ENCODE measurements at regions not wholly inside any gene's neighbourhood (a gene's known extent, or its start where the extent isn't known, plus 50 kb on each side); places are given as distances from the start of the nearest gene placed in this dataset.

DNA sequence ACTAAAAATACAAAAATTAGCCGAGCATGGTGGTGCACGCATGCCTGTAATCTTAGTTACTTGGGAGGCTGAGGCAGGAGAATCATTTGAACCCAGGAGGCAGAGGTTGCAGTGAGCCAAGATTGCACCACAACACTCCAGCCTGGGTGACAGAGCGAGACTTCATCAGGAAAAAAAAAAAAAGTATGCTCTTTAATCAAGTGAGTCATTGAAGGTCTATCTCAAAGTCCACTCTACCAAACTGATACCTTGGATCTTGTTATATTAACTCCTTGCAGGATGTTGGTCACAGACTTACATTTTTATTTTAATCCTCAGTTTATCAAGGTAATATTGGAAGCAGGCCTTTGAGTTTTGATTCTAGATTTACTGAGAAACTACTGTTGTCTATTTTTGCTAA is 348.7 kb downstream of the COL12A1 start:
- TF ChIP-seq, protein P1, sequence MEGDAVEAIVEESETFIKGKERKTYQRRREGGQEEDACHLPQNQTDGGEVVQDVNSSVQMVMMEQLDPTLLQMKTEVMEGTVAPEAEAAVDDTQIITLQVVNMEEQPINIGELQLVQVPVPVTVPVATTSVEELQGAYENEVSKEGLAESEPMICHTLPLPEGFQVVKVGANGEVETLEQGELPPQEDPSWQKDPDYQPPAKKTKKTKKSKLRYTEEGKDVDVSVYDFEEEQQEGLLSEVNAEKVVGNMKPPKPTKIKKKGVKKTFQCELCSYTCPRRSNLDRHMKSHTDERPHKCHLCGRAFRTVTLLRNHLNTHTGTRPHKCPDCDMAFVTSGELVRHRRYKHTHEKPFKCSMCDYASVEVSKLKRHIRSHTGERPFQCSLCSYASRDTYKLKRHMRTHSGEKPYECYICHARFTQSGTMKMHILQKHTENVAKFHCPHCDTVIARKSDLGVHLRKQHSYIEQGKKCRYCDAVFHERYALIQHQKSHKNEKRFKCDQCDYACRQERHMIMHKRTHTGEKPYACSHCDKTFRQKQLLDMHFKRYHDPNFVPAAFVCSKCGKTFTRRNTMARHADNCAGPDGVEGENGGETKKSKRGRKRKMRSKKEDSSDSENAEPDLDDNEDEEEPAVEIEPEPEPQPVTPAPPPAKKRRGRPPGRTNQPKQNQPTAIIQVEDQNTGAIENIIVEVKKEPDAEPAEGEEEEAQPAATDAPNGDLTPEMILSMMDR (IDR thresholded peaks at IDR 0.05; ENCODE audit: low read depth, low read length, poor library complexity, severe bottlenecking) = no peak
- TF ChIP-seq EZH2phosphoT487 (IDR thresholded peaks at IDR 0.05; ENCODE audit: borderline replicate concordance, low read length) = no peak
